Keratinocyte (primary cell): ENCODE measurements at regions not wholly inside any gene's neighbourhood (a gene's known extent, or its start where the extent isn't known, plus 50 kb on each side); places are given as distances from the start of the nearest gene placed in this dataset.

Experiments used
- DNase-seq: peaks from one replicate; pipeline ENCODE4 v3.0.0-alpha.2; 2011; ENCODE audit warnings: low read depth, missing footprints, low spot score
- FAIRE-seq: peaks from 2 replicates; lab custom pipeline; 2011; peaks lifted over from hg19 to GRCh38; lab: Jason Lieb, UNC
- H2AFZ ChIP-seq: 2 replicates; pipeline ENCODE4 v1.6.0; 2012; ENCODE audit warnings: low read length, control low read depth, inconsistent platforms; ENCODE audit not compliant: control insufficient read depth
- H3K27ac ChIP-seq: 2 replicates; pipeline ENCODE4 v1.5.1; 2011; ENCODE audit warnings: low read length; ENCODE audit not compliant: control insufficient read depth, insufficient read depth
- H3K27me3 ChIP-seq: 3 replicates; pipeline ENCODE4 v1.6.0; 2011; ENCODE audit warnings: low read length; ENCODE audit not compliant: control insufficient read depth, insufficient read depth; ENCODE audit errors: extremely low read depth
- H3K36me3 ChIP-seq, 2 experiments: 2 replicates in 1 of 2; 3 replicates in 1 of 2; pipeline ENCODE4 v1.5.1; 2011; ENCODE audit warnings: low read length in 2 of 2, mild to moderate bottlenecking in 1 of 2; ENCODE audit not compliant: control insufficient read depth in 2 of 2, insufficient read depth in 2 of 2; ENCODE audit errors: extremely low read depth in 1 of 2
- H3K4me1 ChIP-seq: 3 replicates; pipeline ENCODE4 v1.5.1; 2011; ENCODE audit warnings: low read length; ENCODE audit not compliant: control insufficient read depth, insufficient read depth; ENCODE audit errors: extremely low read depth
- H3K4me2 ChIP-seq: 3 replicates; pipeline ENCODE4 v1.6.0; 2011; ENCODE audit warnings: low read depth, low read length; ENCODE audit not compliant: control insufficient read depth, insufficient read depth; ENCODE audit errors: extremely low read depth
- H3K4me3 ChIP-seq, 3 experiments: fragments of 200-600 bp in 1 of 3; sonication (generic) in 1 of 3; 2 replicates in 2 of 3; 3 replicates in 1 of 3; pipeline ENCODE4 v1.5.1; 2011 to 2016; ENCODE audit warnings: low read length in 3 of 3, mild to moderate bottlenecking in 3 of 3, control low read depth in 2 of 3, inconsistent platforms in 1 of 3, low read depth in 1 of 3, mixed read lengths in 1 of 3, mixed run types in 1 of 3, moderate library complexity in 1 of 3; ENCODE audit not compliant: control insufficient read depth in 2 of 3, insufficient read depth in 2 of 3; ENCODE audit errors: extremely low read depth in 1 of 3
- H3K79me2 ChIP-seq: 2 replicates; pipeline ENCODE4 v1.6.0; 2012; ENCODE audit warnings: low read length; ENCODE audit not compliant: control insufficient read depth, insufficient read depth
- H3K9ac ChIP-seq: 3 replicates; pipeline ENCODE4 v1.6.0; 2011; ENCODE audit warnings: low read length; ENCODE audit not compliant: control insufficient read depth, insufficient read depth; ENCODE audit errors: extremely low read depth
- H3K9me1 ChIP-seq: 3 replicates; pipeline ENCODE4 v1.6.0; 2011; ENCODE audit warnings: low read length; ENCODE audit not compliant: control insufficient read depth, insufficient read depth; ENCODE audit errors: extremely low read depth
- H3K9me3 ChIP-seq: 2 replicates; pipeline ENCODE4 v1.5.1; 2012; ENCODE audit warnings: low read depth, low read length; ENCODE audit not compliant: control insufficient read depth
- H4K20me1 ChIP-seq: 3 replicates; pipeline ENCODE4 v1.6.0; 2011; ENCODE audit warnings: low read length; ENCODE audit not compliant: control insufficient read depth, insufficient read depth; ENCODE audit errors: extremely low read depth
- CTCF ChIP-seq, 3 experiments: IDR thresholded peaks in 1 of 3; conservative IDR thresholded peaks in 1 of 3; optimal IDR thresholded peaks in 1 of 3; 2 replicates in 2 of 3; 3 replicates in 1 of 3; pipeline versions ENCODE3 to v1.5.1; 2011; ENCODE audit warnings: low read length in 3 of 3, mild to moderate bottlenecking in 3 of 3, moderate library complexity in 2 of 3, control low read depth in 1 of 3, inconsistent platforms in 1 of 3; ENCODE audit not compliant: insufficient read depth in 2 of 3; ENCODE audit errors: extremely low read depth in 1 of 3
- EZH2 ChIP-seq: IDR thresholded peaks from one replicate; pipeline ENCODE4 v1.6.1; 2012; ENCODE audit warnings: inconsistent platforms, mild to moderate bottlenecking, low read length, moderate library complexity
- dilution Hi-C: fragments of 300-500 bp; cut with MboI; formaldehyde crosslinking; loops from one replicate; pipeline ENCODE4 v1.7.0; 2020; ENCODE audit warnings: low sequenced_read_pairs; ENCODE audit not compliant: extremely low pct_ligation_motif_present

- Histone ChIP-seq H3K4me2 (no peak overlapping the region), H3K36me3 (no peaks in the 10 kb centered on the region), H3K4me3 (no peak overlapping the region), H3K4me1 (peaks cover 8% of the 10 kb centered on the region), H2AFZ (no peak overlapping the region), H4K20me1 (no peaks in the 10 kb centered on the region), H3K27me3 (no peaks in the 10 kb centered on the region), H3K79me2 (no peaks in the 10 kb centered on the region), H3K9me3 (no peaks in the 10 kb centered on the region), H3K9me1 (no peaks in the 10 kb centered on the region), H3K27ac (no peak overlapping the region), H3K9ac (no peak overlapping the region)
- TF ChIP-seq EZH2: no peak
- no peak for TF ChIP-seq CTCF (optimal IDR thresholded peaks at IDR 0.05 in 1 of 3, IDR thresholded peaks at IDR 0.05 in 1 of 3, conservative IDR thresholded peaks at IDR 0.05 in 1 of 3; ENCODE audit: extremely low read depth in 1 of 3, insufficient read depth in 2 of 3, low read length in 3 of 3)
- dilution Hi-C loops: no loop called here
- DNase-seq (no peak), FAIRE-seq (no peak)
Observed at GRCh38 chr2:62430146-62430545, 75.8 kb downstream of the TMEM17 start.

DNA sequence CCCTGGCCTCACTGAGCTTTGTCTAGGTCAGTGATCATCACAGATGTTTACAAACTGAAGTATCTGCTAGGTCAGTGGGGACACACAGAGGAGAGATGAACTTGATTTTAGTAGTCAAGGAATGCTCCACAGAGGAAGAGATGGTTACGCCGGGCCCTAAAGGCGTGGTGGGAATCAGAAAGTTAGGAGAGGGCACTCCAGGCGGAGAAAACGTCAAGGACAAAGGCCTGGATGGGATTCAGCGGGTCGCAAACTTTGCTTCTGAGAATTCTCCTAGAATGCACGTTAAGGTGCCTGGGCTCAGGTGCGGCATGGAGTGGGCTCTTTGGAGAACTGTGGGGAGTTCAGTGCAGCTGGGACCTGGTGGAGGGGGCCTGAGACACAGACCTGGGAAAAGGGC is 78.8 kb downstream of the TMEM17 start:
- no peaks in the 10 kb centered on the region for H4K20me1 ChIP-seq
- no peaks in the 10 kb centered on the region for H3K79me2 ChIP-seq
- H3K9me3 ChIP-seq: no peaks in the 10 kb centered on the region
- H3K4me1 ChIP-seq: peaks cover 25% of the 10 kb centered on the region
- no peaks in the 10 kb centered on the region for H3K9me1 ChIP-seq
- TF ChIP-seq EZH2 (no peak), CTCF (optimal IDR thresholded peaks at IDR 0.05 in 1 of 3, IDR thresholded peaks at IDR 0.05 in 1 of 3, conservative IDR thresholded peaks at IDR 0.05 in 1 of 3; ENCODE audit: extremely low read depth in 1 of 3, insufficient read depth in 2 of 3, low read length in 3 of 3) (no peak)
- dilution Hi-C loops: no loop called here
- no peak overlapping the region for H3K27ac ChIP-seq
- H3K27me3 ChIP-seq: no peaks in the 10 kb centered on the region
- DNase-seq (no peak), FAIRE-seq (no peak)
- no peak overlapping the region for H2AFZ ChIP-seq
- no peak overlapping the region for H3K4me2 ChIP-seq
- no peaks in the 10 kb centered on the region for H3K36me3 ChIP-seq
- H3K9ac ChIP-seq: no peak overlapping the region
- no peak overlapping the region for H3K4me3 ChIP-seq
